GM20000 (cell line): ENCODE measurements at regions not wholly inside any gene's neighbourhood (a gene's known extent, or its start where the extent isn't known, plus 50 kb on each side); places are given as distances from the start of the nearest gene placed in this dataset.
"Not testable (repeated sequence)": the region's sequence is repeated elsewhere in the genome, so short reads cannot be mapped to it uniquely, and the experiment has no call there.

Source experiments
- DNase-seq: peaks from one replicate; pipeline ENCODE4 v3.0.0; 2012; ENCODE audit warnings: low spot score
- TF ChIP-seq, protein P1 (sequence below): IDR thresholded peaks from 2 replicates; pipeline ENCODE4 v1.5.1; 2012; ENCODE audit warnings: mild to moderate bottlenecking, control low read depth; ENCODE audit errors: extremely low read depth, missing control alignments

DNA sequence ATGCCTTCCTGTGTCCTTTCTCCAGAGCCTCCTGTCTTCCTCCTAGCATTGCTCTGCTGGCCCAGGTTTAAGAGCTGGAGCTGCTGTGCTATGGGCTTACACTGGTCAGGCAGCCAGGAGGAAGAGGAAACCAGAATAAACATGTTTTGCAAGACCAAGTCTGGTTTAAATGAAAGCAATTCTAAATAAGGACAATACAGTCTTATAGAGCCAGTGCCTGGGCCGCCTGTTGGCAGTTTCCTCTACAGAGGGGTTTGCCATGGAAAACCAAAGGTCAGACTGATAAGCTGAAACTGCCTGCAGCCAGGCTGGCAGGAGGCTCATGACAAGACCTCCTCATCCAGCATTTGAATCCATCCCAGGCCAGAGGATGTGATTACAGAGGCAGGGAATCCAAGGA lies 92.9 kb upstream of the FGGY start:
- DNase-seq = no peak

DNA sequence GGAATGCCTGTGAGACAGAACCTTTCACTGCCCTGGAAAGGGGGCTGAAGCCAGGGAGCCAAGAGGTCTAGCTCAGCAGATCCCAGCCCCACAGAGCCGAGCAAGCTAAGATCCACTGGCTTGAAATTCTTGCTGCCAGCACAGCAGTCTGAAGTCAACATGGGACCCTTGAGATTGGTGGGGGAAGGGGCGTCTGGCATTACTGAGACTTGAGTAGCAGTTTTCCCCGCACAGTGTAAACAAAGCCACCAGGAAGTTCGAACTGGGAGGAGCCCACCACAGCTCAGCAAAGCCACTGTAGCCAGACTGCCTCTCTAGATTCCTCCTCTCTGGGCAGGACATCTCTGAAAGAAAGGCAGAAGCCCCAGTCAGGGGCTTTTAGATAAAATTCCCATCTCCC lies 90.3 kb upstream of the FGGY start:
- DNase-seq = not testable (repeated sequence)

More for the DNA sequence above, 92.9 kb upstream of the FGGY start:
- TF ChIP-seq, protein P1, sequence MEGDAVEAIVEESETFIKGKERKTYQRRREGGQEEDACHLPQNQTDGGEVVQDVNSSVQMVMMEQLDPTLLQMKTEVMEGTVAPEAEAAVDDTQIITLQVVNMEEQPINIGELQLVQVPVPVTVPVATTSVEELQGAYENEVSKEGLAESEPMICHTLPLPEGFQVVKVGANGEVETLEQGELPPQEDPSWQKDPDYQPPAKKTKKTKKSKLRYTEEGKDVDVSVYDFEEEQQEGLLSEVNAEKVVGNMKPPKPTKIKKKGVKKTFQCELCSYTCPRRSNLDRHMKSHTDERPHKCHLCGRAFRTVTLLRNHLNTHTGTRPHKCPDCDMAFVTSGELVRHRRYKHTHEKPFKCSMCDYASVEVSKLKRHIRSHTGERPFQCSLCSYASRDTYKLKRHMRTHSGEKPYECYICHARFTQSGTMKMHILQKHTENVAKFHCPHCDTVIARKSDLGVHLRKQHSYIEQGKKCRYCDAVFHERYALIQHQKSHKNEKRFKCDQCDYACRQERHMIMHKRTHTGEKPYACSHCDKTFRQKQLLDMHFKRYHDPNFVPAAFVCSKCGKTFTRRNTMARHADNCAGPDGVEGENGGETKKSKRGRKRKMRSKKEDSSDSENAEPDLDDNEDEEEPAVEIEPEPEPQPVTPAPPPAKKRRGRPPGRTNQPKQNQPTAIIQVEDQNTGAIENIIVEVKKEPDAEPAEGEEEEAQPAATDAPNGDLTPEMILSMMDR = no peak

DNA sequence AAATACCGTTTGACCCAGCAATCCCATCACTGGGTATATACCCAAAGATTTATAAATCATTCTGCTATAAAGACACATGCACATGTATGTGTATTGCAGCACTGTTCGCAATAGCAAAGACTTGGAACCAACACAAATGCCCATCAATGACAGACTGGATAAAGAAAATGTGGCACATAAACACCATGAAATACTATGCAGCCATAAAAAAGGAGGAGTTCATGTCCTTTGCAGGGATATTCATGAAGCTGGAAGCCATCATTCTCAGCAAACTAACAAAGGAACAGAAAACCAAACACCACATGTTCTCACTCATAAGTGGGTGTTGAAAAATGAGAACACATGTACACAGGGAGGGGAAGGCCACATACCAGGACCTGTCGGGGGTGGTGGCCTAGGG lies 86.5 kb upstream of the FGGY start:
- DNase-seq = not testable (repeated sequence)

DNA sequence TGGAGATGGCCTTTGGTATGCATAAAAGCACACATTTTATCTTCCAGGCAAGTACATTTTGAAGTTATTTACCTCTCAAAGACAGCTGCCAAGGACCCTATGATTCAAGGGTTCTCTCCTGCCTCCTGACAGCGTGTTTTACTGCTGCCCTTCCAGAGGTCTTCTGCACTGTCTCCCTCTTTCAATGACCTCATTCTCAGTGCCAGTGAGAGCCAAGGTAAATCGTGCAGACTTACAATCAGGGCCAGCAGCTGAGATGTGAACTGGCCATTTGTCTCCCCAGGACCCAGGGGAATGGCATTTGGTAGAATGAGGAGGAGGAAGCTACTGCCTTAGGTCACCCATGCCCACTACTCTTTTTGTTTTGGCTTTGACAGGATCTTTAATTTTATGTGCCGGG lies 84.2 kb upstream of the FGGY start:
- DNase-seq = no peak
- TF ChIP-seq, protein P1 = no peak

DNA sequence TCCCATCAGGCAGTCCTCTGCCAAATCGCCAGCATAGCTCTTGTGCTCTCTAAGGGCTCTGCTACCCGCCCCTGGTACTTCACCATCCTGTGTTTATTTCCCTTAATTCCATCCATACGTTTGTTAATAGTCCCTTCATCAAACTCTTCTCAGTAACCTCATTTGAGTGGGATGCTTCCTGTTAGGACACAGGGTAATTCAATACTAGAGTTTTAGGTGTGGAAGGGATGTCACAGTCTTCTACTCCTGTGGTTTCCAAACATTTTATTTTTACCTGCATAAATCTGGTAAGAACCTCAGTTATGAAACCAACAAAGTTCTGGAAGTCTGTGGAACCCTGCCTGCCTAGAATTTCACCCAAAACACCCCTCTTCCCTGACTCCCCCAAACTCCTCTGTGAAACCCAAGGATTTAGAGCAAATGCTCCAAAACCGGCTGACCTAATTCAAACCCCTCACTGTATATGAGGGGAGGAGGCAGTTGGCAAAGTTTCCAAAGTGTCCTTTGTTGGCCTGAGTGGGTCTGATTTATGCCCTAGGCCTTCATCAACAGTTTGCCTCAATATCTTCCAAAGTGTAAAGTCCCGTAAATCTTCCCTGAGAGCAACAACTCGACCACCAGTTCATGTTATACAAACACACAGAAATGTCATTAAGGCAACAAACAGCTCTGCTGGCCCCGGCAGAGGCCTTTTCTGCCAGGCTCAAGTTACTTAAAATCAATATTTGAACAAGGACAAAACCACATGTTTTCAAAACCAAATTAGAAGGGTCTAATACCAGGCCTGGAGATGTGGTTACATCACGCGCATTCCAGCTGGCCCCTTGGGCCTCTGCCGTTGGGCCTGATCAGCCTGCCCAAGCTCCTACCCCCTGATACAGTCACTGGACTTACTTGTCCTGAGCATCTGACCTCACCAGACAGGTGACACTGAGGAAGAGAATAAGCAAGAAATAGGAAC lies 82.4 kb upstream of the FGGY start:
- TF ChIP-seq, protein P1 = no peak
- no peak for DNase-seq

DNA sequence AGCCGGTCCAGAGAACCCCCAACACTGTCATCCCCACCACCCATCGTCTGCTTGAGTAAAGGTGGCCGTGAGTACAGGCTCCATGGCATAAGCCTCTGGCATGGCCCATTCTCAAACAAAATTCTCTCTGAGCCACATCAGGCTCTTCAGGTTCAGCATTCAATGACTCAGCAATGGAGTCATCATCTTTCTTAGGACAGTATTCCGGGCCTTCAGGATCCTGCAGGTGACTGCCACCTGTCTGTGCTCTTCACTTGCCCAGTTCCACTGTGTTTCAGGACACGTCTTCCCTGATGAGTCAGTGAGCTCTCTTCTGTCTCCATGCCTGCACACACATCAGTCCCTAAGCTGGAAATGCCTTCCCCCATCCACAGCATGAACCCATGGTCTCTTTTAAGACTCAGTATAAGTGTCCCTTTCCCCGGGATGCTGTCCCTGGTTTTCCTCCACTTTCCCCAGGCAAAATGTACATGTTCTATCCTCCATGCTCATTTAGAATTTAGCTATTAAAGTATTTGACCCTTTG lies 81.1 kb upstream of the FGGY start:
- no peak for DNase-seq
- TF ChIP-seq, protein P1 = no peak

DNA sequence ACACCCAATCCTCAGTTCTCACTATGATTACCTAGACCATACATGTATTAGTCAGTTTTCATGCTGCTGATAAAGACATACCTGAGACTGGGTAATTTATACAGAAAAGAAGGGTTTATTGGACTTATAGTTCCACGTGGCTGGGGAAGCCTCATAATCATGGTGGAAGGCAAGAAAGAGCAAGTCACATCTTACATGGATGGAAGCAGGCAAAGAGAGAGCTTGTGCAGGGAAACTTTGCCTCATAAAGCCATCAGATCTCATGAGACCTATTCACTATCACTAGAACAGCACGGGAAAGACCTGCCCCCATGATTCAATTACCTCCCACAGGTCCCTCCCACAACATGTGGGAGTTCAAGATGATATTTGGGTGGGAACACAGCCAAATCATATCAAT lies 79.5 kb upstream of the FGGY start:
- not testable (repeated sequence) for DNase-seq

DNA sequence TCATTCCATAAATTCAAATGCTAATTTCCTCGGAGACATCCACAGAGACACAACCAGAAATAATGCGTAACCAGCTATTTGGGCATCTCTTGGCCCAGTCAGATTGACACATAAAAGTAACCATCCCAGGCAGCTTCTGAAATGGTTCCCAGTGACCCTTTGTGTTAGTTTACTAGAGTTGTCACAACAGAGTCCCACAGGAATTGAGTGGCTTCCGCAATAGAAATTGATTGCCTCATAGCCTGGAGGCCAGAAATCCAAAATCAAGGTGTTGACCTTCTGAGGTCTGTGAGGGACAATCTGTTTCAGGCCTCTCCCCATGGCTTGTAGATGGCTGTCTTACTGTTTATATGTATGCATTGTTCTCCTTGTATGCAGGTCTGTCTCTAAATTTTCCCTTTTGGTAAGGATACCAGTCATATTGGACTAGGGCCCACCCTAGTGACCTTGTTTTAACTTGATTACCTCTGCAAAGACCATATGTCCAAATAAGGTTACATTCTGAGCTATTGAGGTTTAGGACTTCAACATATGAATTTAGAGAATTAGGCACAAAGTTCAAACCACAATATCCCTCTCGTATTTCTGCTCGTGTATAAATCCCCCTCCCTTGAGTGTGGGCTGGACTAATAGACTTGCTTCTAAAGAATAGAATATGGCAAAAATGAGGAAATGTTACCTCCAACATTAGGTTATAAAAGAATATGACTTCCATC lies 78.2 kb upstream of the FGGY start:
- DNase-seq = no peak
- TF ChIP-seq, protein P1 = no peak
